ENCODE measurements at regions not wholly inside any gene's neighbourhood (a gene's known extent, or its start where the extent isn't known, plus 50 kb on each side); places are given as distances from the start of the nearest gene placed in this dataset.
A peak's percentile ranks its signal among the peaks of the same experiment; 100 is the strongest.
"Not testable (repeated sequence)": the region's sequence is repeated elsewhere in the genome, so short reads cannot be mapped to it uniquely, and the experiment has no call there.

- H3K4me3 ChIP-seq (ENCODE audit: low read depth, low read length) = no peak overlapping the region
- TF ChIP-seq, protein P1, sequence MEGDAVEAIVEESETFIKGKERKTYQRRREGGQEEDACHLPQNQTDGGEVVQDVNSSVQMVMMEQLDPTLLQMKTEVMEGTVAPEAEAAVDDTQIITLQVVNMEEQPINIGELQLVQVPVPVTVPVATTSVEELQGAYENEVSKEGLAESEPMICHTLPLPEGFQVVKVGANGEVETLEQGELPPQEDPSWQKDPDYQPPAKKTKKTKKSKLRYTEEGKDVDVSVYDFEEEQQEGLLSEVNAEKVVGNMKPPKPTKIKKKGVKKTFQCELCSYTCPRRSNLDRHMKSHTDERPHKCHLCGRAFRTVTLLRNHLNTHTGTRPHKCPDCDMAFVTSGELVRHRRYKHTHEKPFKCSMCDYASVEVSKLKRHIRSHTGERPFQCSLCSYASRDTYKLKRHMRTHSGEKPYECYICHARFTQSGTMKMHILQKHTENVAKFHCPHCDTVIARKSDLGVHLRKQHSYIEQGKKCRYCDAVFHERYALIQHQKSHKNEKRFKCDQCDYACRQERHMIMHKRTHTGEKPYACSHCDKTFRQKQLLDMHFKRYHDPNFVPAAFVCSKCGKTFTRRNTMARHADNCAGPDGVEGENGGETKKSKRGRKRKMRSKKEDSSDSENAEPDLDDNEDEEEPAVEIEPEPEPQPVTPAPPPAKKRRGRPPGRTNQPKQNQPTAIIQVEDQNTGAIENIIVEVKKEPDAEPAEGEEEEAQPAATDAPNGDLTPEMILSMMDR (IDR thresholded peaks at IDR 0.05; ENCODE audit: low read depth, low read length) = 0 out of 2 replicates have a peak, but pooled peaks have one; percentile 13
Measured at GRCh38 chr16:47873434-47873833, 282.4 kb downstream of the ABCC12 start.

DNA sequence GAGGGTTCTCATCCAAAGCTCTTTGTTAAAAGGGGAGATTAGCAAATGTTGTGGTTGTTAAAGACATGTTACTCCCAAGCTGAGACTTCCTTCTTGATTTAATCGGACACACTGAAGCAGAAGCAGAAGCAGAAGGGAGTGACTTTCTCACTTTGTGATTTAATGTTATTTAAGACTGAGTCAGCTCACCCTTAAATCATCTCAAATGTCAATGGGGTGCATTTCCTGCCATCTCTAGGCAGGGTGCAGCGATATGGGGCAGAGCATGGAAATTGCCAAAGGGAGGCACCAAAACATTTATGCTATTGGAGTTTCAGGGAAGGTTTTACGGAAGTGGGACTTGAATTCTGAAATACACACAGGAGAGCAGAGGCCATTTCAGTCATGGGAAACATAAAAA lies 283.6 kb downstream of the ABCC12 start:
- no peak overlapping the region for H3K4me3 ChIP-seq (ENCODE audit: low read depth, low read length)
- TF ChIP-seq, protein P1 (IDR thresholded peaks at IDR 0.05; ENCODE audit: low read depth, low read length) = no peak

DNA sequence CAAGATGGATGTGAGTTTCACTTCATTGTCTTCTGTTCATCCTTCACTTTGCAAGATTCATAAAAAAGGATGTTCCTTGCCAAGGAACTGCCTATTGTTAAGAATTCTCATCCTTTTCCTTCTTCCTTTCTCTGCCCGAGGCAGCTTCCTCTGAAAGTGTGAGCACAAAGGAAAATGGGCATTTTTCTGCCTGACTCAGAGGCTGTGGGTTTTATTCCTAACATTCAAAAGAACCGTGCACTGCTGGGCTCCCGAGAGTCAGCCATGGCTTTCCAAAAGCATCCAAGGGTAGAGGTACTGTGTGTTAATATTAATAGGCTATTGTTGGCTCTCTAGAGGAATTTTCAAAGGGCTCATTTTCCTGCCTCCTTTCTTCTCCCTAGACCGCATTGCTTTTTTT lies 289.4 kb downstream of the ABCC12 start:
- H3K4me3 ChIP-seq (ENCODE audit: low read depth, low read length) = no peak overlapping the region
- TF ChIP-seq, protein P1 (IDR thresholded peaks at IDR 0.05; ENCODE audit: low read depth, low read length) = no peak

- TF ChIP-seq, protein P1 (IDR thresholded peaks at IDR 0.05; ENCODE audit: low read depth, low read length) = no peak
- H3K4me3 ChIP-seq (ENCODE audit: low read depth, low read length) = no peak overlapping the region
Measured at GRCh38 chr16:47865337-47865855, 290.4 kb downstream of the ABCC12 start.

DNA sequence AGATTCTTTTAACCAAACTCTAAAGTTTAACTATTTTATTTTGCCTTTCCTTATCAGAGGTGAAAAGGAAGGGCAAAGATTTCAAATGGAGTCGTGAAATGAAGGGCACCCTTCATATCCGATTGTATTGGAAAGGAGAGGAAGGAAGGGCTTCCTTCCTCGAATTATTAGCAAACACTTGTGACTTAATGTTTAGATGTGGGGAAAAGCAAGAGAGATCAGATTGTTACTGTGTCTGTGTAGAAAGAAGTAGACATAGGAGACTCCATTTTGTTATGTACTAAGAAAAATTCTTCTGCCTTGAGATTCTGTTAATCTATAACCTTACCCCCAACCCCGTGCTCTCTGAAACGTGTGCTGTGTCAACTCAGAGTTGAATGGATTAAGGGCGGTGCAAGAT lies 291.5 kb downstream of the ABCC12 start:
- H3K4me3 ChIP-seq (ENCODE audit: low read depth, low read length) = not testable (repeated sequence)

DNA sequence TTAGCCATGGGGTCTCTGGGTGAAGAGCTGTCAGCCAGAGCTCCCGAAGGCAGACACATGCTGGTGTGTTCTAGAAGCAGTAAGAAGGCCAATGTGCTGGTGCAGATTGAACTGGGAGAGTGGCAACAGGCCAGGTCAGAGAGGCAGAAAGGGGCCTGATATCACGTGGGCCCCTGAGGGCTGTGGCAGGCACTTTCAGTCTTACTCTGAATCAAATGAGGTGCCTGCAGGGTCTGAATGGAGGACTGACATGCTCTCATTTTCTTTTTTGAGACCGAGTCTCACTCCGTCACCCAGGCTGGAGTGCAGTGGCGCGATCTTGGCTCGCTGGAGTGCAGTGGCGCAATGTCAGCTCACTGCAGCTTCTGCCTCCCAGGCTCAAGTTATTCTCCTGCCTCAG lies 293.8 kb downstream of the ABCC12 start:
- no peak overlapping the region for H3K4me3 ChIP-seq (ENCODE audit: low read depth, low read length)
- TF ChIP-seq, protein P1 (IDR thresholded peaks at IDR 0.05; ENCODE audit: low read depth, low read length) = no peak

DNA sequence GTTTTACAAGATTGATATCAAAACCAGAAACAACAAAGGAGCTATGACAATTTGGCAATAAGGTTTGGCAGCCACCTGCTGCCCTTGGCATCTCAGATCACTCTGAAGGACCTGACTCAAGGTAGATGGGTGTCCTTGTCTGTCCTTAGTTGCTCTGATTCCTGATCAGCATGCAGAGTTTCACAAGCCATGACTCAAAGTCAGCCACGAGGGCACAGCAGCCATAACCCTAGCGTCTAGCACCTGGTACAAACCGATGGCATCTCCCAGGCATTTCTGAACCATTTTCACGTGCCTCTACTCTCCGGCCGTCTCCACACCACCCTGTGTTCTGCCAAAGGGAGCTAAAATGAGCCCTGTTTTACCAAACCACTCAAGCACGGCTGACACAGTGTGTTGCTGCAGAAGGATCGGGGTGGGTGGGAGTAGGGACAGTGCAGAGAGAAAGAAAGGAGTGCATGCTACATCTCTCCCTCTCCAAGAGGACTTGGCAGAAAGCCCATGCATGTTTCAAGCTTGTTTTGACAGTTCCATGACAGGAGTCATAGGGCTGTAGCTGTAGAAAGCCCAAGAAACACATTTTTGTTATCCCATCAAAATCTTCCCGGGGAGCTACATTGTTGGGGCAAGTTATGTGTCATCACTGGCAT lies 297.3 kb downstream of the ABCC12 start:
- TF ChIP-seq, protein P1 (IDR thresholded peaks at IDR 0.05; ENCODE audit: low read depth, low read length) = no peak
- H3K4me3 ChIP-seq (ENCODE audit: low read depth, low read length) = no peak overlapping the region

DNA sequence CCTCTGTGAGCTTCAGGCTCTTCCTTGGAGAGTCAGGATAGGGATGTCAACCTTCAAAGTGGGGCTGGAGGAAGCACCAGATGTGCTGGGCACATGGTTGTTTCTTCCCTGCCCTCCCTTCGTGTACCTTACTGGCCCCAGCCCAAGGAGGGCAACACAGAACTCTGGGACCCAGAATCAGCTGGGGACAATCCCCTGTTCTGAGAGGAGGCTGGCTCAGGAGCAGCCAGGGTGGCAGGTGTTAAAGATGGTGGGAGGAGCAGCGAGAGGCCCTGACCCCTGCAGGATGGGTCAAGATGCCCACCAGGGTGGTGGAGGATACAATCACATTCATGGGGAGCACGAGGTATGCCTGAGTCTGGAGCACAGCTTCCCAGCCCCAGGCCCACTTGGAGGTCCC lies 300.4 kb downstream of the ABCC12 start:
- no peak overlapping the region for H3K4me3 ChIP-seq (ENCODE audit: low read depth, low read length)
- TF ChIP-seq, protein P1 (IDR thresholded peaks at IDR 0.05; ENCODE audit: low read depth, low read length) = no peak
